Ascending aorta (tissue), 2 donors: ENCODE measurements at regions not wholly inside any gene's neighbourhood (a gene's known extent, or its start where the extent isn't known, plus 50 kb on each side); places are given as distances from the start of the nearest gene placed in this dataset.

Experiments
- DNase-seq, 2 donors: peaks; one replicate each; pipeline ENCODE4 v3.0.0-alpha.2; 2019; ENCODE audit warnings: low spot score in 2 of 2
- H3K27ac ChIP-seq, 2 donors: fragments of 200-600 bp; sonication (generic); one replicate each; pipeline ENCODE4 v1.5.1; 2016 to 2017; ENCODE audit warnings: mild to moderate bottlenecking in 1 of 2
- H3K27me3 ChIP-seq: fragments of 200-600 bp; sonication (generic); one replicate; pipeline ENCODE4 v1.5.1; 2017
- H3K36me3 ChIP-seq, 2 donors: fragments of 200-600 bp; sonication (generic); one replicate each; pipeline ENCODE4 v1.5.1; 2016
- H3K4me1 ChIP-seq, 2 donors: fragments of 200-600 bp; sonication (generic); one replicate each; pipeline ENCODE4 v1.5.1; 2016 to 2017; ENCODE audit warnings: mild to moderate bottlenecking in 1 of 2
- H3K4me3 ChIP-seq, 2 donors: fragments of 200-600 bp; sonication (generic); one replicate each; pipeline ENCODE4 v1.5.1; 2016 to 2017; ENCODE audit warnings: mild to moderate bottlenecking in 1 of 2
- H3K9me3 ChIP-seq, 2 donors: fragments of 200-600 bp; sonication (generic); one replicate each; pipeline ENCODE4 v1.5.1; 2016
- CTCF ChIP-seq, 3 experiments: fragments of 200-600 bp in 2 of 3; fragments of 450-650 bp in 1 of 3; sonication (generic) in 2 of 3; IDR thresholded peaks; one replicate each; pipeline ENCODE4 v1.5.1; 2016 to 2019; ENCODE audit warnings: antibody characterized with exemption in 3 of 3, mild to moderate bottlenecking in 1 of 3, moderate library complexity in 1 of 3
- intact Hi-C: fragments of 100-400 bp; cut with DNase I; formaldehyde crosslinking; loops from one replicate; pipeline ENCODE4 v1.15.1; 2023

- H3K36me3 ChIP-seq = no peaks in the 10 kb centered on the region
- DNase-seq = no peak
- no peak overlapping the region for H3K27ac ChIP-seq
- TF ChIP-seq CTCF (IDR thresholded peaks at IDR 0.05) = no peak
- no peaks in the 10 kb centered on the region for H3K27me3 ChIP-seq
- no peak overlapping the region for H3K4me3 ChIP-seq
- intact Hi-C loops = no loop called here
- no peaks in the 10 kb centered on the region for H3K4me1 ChIP-seq
- no peaks in the 10 kb centered on the region for H3K9me3 ChIP-seq
Measured at GRCh38 chr18:27666016-27666415, 480.9 kb upstream of the CHST9 start.

- no peak for DNase-seq
- Histone ChIP-seq H3K27ac (no peak overlapping the region), H3K36me3 (no peaks in the 10 kb centered on the region), H3K4me1 (no peaks in the 10 kb centered on the region), H3K9me3 (no peaks in the 10 kb centered on the region), H3K4me3 (no peak overlapping the region), H3K27me3 (no peaks in the 10 kb centered on the region)
- intact Hi-C loops = no loop called here
- TF ChIP-seq CTCF (IDR thresholded peaks at IDR 0.05) = no peak
Measured at GRCh38 chr18:27665264-27665799, 480.2 kb upstream of the CHST9 start.

GRCh38 chr18:27662949-27663348 lies 477.8 kb upstream of the CHST9 start:
- Histone ChIP-seq H3K27ac (no peak overlapping the region), H3K9me3 (no peaks in the 10 kb centered on the region), H3K27me3 (no peaks in the 10 kb centered on the region), H3K36me3 (no peaks in the 10 kb centered on the region), H3K4me1 (no peaks in the 10 kb centered on the region), H3K4me3 (no peak overlapping the region)
- no peak for DNase-seq
- no peak for TF ChIP-seq CTCF (IDR thresholded peaks at IDR 0.05)
- intact Hi-C loops = no loop called here

- H3K9me3 ChIP-seq = no peaks in the 10 kb centered on the region
- H3K27ac ChIP-seq = no peak overlapping the region
- no peak for DNase-seq
- H3K4me3 ChIP-seq = no peak overlapping the region
- H3K4me1 ChIP-seq = no peaks in the 10 kb centered on the region
- H3K36me3 ChIP-seq = no peaks in the 10 kb centered on the region
- no peaks in the 10 kb centered on the region for H3K27me3 ChIP-seq
- TF ChIP-seq CTCF (IDR thresholded peaks at IDR 0.05) = no peak
- intact Hi-C loops = no loop called here
Measured at GRCh38 chr18:27662537-27662936, 477.4 kb upstream of the CHST9 start.

GRCh38 chr18:27661320-27662018 lies 476.4 kb upstream of the CHST9 start:
- TF ChIP-seq CTCF (IDR thresholded peaks at IDR 0.05) = no peak
- Histone ChIP-seq H3K4me1 (no peaks in the 10 kb centered on the region), H3K27ac (no peak overlapping the region), H3K9me3 (no peaks in the 10 kb centered on the region), H3K4me3 (no peak overlapping the region), H3K27me3 (no peaks in the 10 kb centered on the region), H3K36me3 (no peaks in the 10 kb centered on the region)
- DNase-seq = no peak
- intact Hi-C loops = no loop called here
